ENCODE measurements at regions not wholly inside any gene's neighbourhood (a gene's known extent, or its start where the extent isn't known, plus 50 kb on each side); places are given as distances from the start of the nearest gene placed in this dataset.
"Not testable (repeated sequence)": the region's sequence is repeated elsewhere in the genome, so short reads cannot be mapped to it uniquely, and the experiment has no call there.

GRCh38 chr15:20290606-20291005, 251.0 kb downstream of the GOLGA6L6 start:
- TF ChIP-seq CTCF (IDR thresholded peaks at IDR 0.05); POLR2AphosphoS5 (IDR thresholded peaks at IDR 0.05; ENCODE audit: low read depth, low read length); REST (IDR thresholded peaks at IDR 0.05; ENCODE audit: insufficient read depth in 1 of 2, low read depth in 2 of 2, low read length in 1 of 2); SIN3A (IDR thresholded peaks at IDR 0.05; ENCODE audit: borderline replicate concordance, insufficient read depth, low read depth, low read length); TCF7L2 (IDR thresholded peaks at IDR 0.05; ENCODE audit: low read depth, low read length): not testable (repeated sequence)

Measured in Panc1 (cell line).